PC-9 (cell line): ENCODE measurements at regions not wholly inside any gene's neighbourhood (a gene's known extent, or its start where the extent isn't known, plus 50 kb on each side); places are given as distances from the start of the nearest gene placed in this dataset.

Experiments used
- BruUV-seq: library from RNA; stranded (reverse); fragments of 400-500 nt; replicated peaks from 2 replicates; lab custom pipeline; 2021; lab: Mats Ljungman, UMichigan
- CTCF ChIA-PET: fragments of 300-600 bp; sonication (Branson Sonifier 250); formaldehyde crosslinking; loops from one replicate; lab custom pipeline; 2022; ENCODE audit warnings: antibody characterized with exemption; lab: Charles Lee
- POLR2A ChIA-PET: fragments of 300-600 bp; sonication (Branson Sonifier 250); formaldehyde crosslinking; loops from one replicate; lab custom pipeline; 2022; ENCODE audit warnings: antibody characterized with exemption; ENCODE audit not compliant: unreplicated experiment; lab: Charles Lee
- DNase-seq, 2 experiments: peaks; one replicate each; pipeline versions ENCODE4 v3.0.0 to v3.0.0-alpha.2; 2015 to 2022; ENCODE audit warnings: mixed read lengths in 1 of 2
- H2AFZ ChIP-seq: fragments of 200-600 bp; sonication (generic); 2 replicates; pipeline ENCODE4 v1.8.1; 2017; ENCODE audit warnings: antibody characterized with exemption
- H3F3A ChIP-seq: fragments of 200-600 bp; sonication (generic); 2 replicates; pipeline ENCODE4 v1.8.1; 2017; ENCODE audit warnings: antibody characterized with exemption, mild to moderate bottlenecking, low read depth; ENCODE audit not compliant: insufficient read depth
- H3K27ac ChIP-seq: fragments of 200-600 bp; sonication (generic); 2 replicates; pipeline ENCODE4 v1.6.1; 2016; ENCODE audit warnings: mixed run types
- H3K27me3 ChIP-seq: fragments of 200-600 bp; sonication (generic); 2 replicates; pipeline ENCODE4 v1.6.1; 2016; ENCODE audit warnings: low read depth, mixed run types; ENCODE audit not compliant: insufficient read depth
- H3K36me3 ChIP-seq: fragments of 200-600 bp; sonication (generic); 2 replicates; pipeline ENCODE4 v1.6.1; 2016; ENCODE audit warnings: low read depth, mixed run types
- H3K4me1 ChIP-seq: fragments of 200-600 bp; sonication (generic); replicated peaks from 2 replicates; pipeline ENCODE4 v1.6.1; 2016; ENCODE audit warnings: mixed run types; ENCODE audit not compliant: insufficient read depth
- H3K4me2 ChIP-seq: fragments of 200-600 bp; sonication (generic); 2 replicates; pipeline ENCODE4 v1.6.1; 2017; ENCODE audit warnings: mixed run types
- H3K4me3 ChIP-seq: fragments of 200-600 bp; sonication (generic); 2 replicates; pipeline ENCODE4 v1.6.1; 2016; ENCODE audit warnings: mixed run types
- H3K79me2 ChIP-seq: fragments of 200-600 bp; sonication (generic); 2 replicates; pipeline ENCODE4 v1.6.1; 2017; ENCODE audit warnings: low read depth, mixed run types
- H3K9me2 ChIP-seq: fragments of 200-600 bp; sonication (generic); 2 replicates; pipeline ENCODE4 v1.8.1; 2017; ENCODE audit warnings: mild to moderate bottlenecking; ENCODE audit not compliant: insufficient read depth
- H3K9me3 ChIP-seq: fragments of 200-600 bp; sonication (generic); 2 replicates; pipeline ENCODE4 v1.8.1; 2016; ENCODE audit warnings: low read depth; ENCODE audit not compliant: insufficient read depth
- H4K20me1 ChIP-seq: fragments of 200-600 bp; sonication (generic); 2 replicates; pipeline ENCODE4 v1.8.1; 2017; ENCODE audit not compliant: insufficient read depth
- EZH2 ChIP-seq: fragments of 200-600 bp; sonication (generic); IDR thresholded peaks from 2 replicates; pipeline ENCODE4 v1.8.0; 2017; ENCODE audit warnings: antibody characterized with exemption, low read depth
- intact Hi-C: fragments of 100-400 bp; cut with micrococcal nuclease; formaldehyde crosslinking; loops from one replicate; pipeline ENCODE4 v1.10.0; 2022; ENCODE audit not compliant: unreplicated experiment
- TF ChIP-seq, protein P1 (sequence below): fragments of 200-600 bp; sonication (generic); conservative IDR thresholded peaks from 2 replicates; pipeline ENCODE4 v1.6.1; 2017; ENCODE audit warnings: mixed run types, antibody characterized with exemption, mild to moderate bottlenecking, moderate library complexity

GRCh38 chr5:92976156-92976555 lies 604.9 kb downstream of the NR2F1-AS1 start:
- POLR2A ChIA-PET, result no interaction called here
- Histone ChIP-seq H3K9me3 (0 out of 2 replicates have a peak, but pooled peaks cover 5% of the 10 kb centered on the region), H3K9me2 (no peaks in the 10 kb centered on the region), H3K27ac (no peak overlapping the region), H3K4me1 (no peaks in the 10 kb centered on the region), H3K36me3 (no peaks in the 10 kb centered on the region), H3K27me3 (no peaks in the 10 kb centered on the region), H4K20me1 (no peaks in the 10 kb centered on the region), H3K4me2 (no peak overlapping the region), H2AFZ (no peak overlapping the region), H3F3A (no peaks in the 10 kb centered on the region), H3K4me3 (no peak overlapping the region), H3K79me2 (no peaks in the 10 kb centered on the region)
- intact Hi-C loops, result no loop called here
- no TSS peak for BruUV-seq
- no peak for TF ChIP-seq EZH2
- TF ChIP-seq, protein P1, sequence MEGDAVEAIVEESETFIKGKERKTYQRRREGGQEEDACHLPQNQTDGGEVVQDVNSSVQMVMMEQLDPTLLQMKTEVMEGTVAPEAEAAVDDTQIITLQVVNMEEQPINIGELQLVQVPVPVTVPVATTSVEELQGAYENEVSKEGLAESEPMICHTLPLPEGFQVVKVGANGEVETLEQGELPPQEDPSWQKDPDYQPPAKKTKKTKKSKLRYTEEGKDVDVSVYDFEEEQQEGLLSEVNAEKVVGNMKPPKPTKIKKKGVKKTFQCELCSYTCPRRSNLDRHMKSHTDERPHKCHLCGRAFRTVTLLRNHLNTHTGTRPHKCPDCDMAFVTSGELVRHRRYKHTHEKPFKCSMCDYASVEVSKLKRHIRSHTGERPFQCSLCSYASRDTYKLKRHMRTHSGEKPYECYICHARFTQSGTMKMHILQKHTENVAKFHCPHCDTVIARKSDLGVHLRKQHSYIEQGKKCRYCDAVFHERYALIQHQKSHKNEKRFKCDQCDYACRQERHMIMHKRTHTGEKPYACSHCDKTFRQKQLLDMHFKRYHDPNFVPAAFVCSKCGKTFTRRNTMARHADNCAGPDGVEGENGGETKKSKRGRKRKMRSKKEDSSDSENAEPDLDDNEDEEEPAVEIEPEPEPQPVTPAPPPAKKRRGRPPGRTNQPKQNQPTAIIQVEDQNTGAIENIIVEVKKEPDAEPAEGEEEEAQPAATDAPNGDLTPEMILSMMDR, result no peak
- CTCF ChIA-PET, result no interaction called here
- DNase-seq, result no peak

DNA sequence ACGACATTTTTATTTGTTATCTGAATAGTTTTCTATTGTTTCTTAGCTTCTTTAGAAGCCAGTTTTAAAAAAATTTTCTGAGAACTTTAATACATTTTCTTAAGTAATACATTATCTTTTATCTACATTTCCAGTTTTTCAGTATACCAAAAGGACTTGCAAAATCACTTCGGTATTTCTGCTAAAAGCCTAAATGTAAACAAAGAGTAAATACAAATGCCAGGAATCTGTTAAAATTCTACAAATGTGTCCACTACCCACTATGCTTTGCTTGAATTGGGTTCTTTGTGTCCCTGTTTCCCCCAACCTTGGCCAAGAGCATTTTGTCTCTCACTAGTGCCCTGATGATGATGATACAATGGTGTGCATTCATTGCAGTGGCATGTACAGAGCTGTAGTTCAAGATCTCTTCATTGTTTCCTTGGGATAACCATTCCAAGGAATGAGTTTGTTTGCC lies 611.2 kb downstream of the NR2F1-AS1 start:
- Histone ChIP-seq H3K9me2 (no peaks in the 10 kb centered on the region), H3K4me2 (no peak overlapping the region), H3K9me3 (no peaks in the 10 kb centered on the region; the same call in 1 of the 2 replicates), H3K27ac (no peak overlapping the region), H3K79me2 (no peaks in the 10 kb centered on the region), H3K4me3 (no peak overlapping the region), H3K36me3 (no peaks in the 10 kb centered on the region), H3F3A (no peaks in the 10 kb centered on the region), H3K27me3 (no peaks in the 10 kb centered on the region), H3K4me1 (no peaks in the 10 kb centered on the region), H2AFZ (no peak overlapping the region), H4K20me1 (no peaks in the 10 kb centered on the region)
- no TSS peak for BruUV-seq
- TF ChIP-seq, protein P1, result no peak
- no peak for TF ChIP-seq EZH2
- no peak for DNase-seq
- ChIA-PET POLR2A (no interaction called here), CTCF (no interaction called here)
- intact Hi-C loops, result no loop called here

GRCh38 chr5:92969191-92969780 lies 611.7 kb downstream of the NR2F1-AS1 start:
- no peak overlapping the region for H2AFZ ChIP-seq
- H3K79me2 ChIP-seq, result no peaks in the 10 kb centered on the region
- H3K4me2 ChIP-seq, result no peak overlapping the region
- intact Hi-C loops, result no loop called here
- no peak overlapping the region for H3K4me3 ChIP-seq
- no peak overlapping the region for H3K27ac ChIP-seq
- no peaks in the 10 kb centered on the region for H3K27me3 ChIP-seq
- POLR2A ChIA-PET, result no interaction called here
- no peaks in the 10 kb centered on the region for H3K4me1 ChIP-seq
- no peak for TF ChIP-seq EZH2
- TF ChIP-seq, protein P1, result no peak
- DNase-seq, result no peak
- H3K36me3 ChIP-seq, result no peaks in the 10 kb centered on the region
- H3F3A ChIP-seq, result no peaks in the 10 kb centered on the region
- no peaks in the 10 kb centered on the region for H4K20me1 ChIP-seq
- CTCF ChIA-PET, result no interaction called here
- H3K9me3 ChIP-seq, result no peaks in the 10 kb centered on the region; the same call in 1 of the 2 replicates
- BruUV-seq, result no TSS peak
- H3K9me2 ChIP-seq, result no peaks in the 10 kb centered on the region
